HCT116 (cell line): ENCODE measurements at regions not wholly inside any gene's neighbourhood (a gene's known extent, or its start where the extent isn't known, plus 50 kb on each side); places are given as distances from the start of the nearest gene placed in this dataset.

Experiments used
- ATAC-seq: fragments of 200-7000 bp; cut with Tn5 transposase; 2 replicates; pipeline ENCODE4 v1.9.1; 2020; ENCODE audit warnings: mild to moderate bottlenecking, moderate library complexity
- BruUV-seq: library from RNA; stranded (reverse); fragments of 400-500 nt; replicated peaks from 2 replicates; lab custom pipeline; 2021; lab: Mats Ljungman, UMichigan
- CTCF ChIA-PET: fragments of 300-600 bp; sonication (Branson Sonifier 250); formaldehyde crosslinking; loops from one replicate; lab custom pipeline; 2021; ENCODE audit warnings: antibody characterized with exemption; lab: Charles Lee
- POLR2A ChIA-PET: fragments of 300-600, 350-600 bp; sonication (Branson Sonifier 250); formaldehyde crosslinking; loops from one replicate; lab custom pipeline; 2021; ENCODE audit warnings: antibody characterized with exemption; lab: Charles Lee
- RAD21 ChIA-PET, 2 experiments: fragments of 300-600 bp; sonication (Branson Sonifier 250); formaldehyde crosslinking; loops; one replicate each; lab custom pipeline; 2023; ENCODE audit warnings: low total read pairs in 2 of 2; ENCODE audit not compliant: uncharacterized antibody in 2 of 2, unreplicated experiment in 2 of 2, low non-redundant PET in 1 of 2; lab: Charles Lee
- DNase-seq: peaks from one replicate; pipeline ENCODE4 v3.0.0-alpha.2; 2010; ENCODE audit warnings: low read depth, low spot score
- H2AFZ ChIP-seq: fragments of 200-600 bp; shearing (Covaris generic), sonication (generic); 2 replicates; pipeline ENCODE4 v1.6.1; 2017; ENCODE audit warnings: low read depth, mixed run types, mixed read lengths, antibody characterized with exemption, low read length; ENCODE audit not compliant: poor library complexity, severe bottlenecking
- H3K27ac ChIP-seq: 2 replicates; pipeline ENCODE4 v1.5.1; 2012; ENCODE audit warnings: low read depth, low read length
- H3K27me3 ChIP-seq: fragments of 200-600 bp; sonication (generic); 2 replicates; pipeline ENCODE4 v1.6.1; 2016; ENCODE audit warnings: mixed run types, low read length, mixed read lengths; ENCODE audit not compliant: insufficient read depth
- H3K36me3 ChIP-seq, 2 experiments: fragments of 200-500 bp in 1 of 2; fragments of 200-600 bp in 1 of 2; sonication (Bioruptor generic) in 1 of 2; sonication (generic) in 1 of 2; 2 replicates each; pipeline versions ENCODE4 v1.5.1 to v1.6.1; 2014 to 2016; ENCODE audit warnings: low read length in 2 of 2, inconsistent platforms in 1 of 2, mixed read lengths in 1 of 2, mixed run types in 1 of 2; ENCODE audit not compliant: insufficient read depth in 2 of 2, control insufficient read depth in 1 of 2
- H3K4me1 ChIP-seq, 2 experiments: fragments of 200-600 bp in 1 of 2; sonication (generic) in 1 of 2; 2 replicates each; pipeline versions ENCODE4 v1.5.1 to v1.6.1; 2012 to 2017; ENCODE audit warnings: low read length in 2 of 2, inconsistent platforms in 1 of 2, mild to moderate bottlenecking in 1 of 2, mixed read lengths in 1 of 2, mixed run types in 1 of 2, moderate library complexity in 1 of 2; ENCODE audit not compliant: insufficient read depth in 2 of 2, control insufficient read depth in 1 of 2
- H3K4me2 ChIP-seq: fragments of 200-600 bp; sonication (generic); 2 replicates; pipeline ENCODE4 v1.6.1; 2017; ENCODE audit warnings: mixed run types, low read length, mixed read lengths
- H3K4me3 ChIP-seq, 2 experiments: fragments of 200-600 bp in 1 of 2; sonication (generic) in 1 of 2; replicated peaks in 1 of 2; 2 replicates each; pipeline ENCODE4 v1.5.1; 2011 to 2016; ENCODE audit warnings: low read length in 2 of 2, control low read depth in 1 of 2, low read depth in 1 of 2, mild to moderate bottlenecking in 1 of 2, mixed read lengths in 1 of 2, mixed run types in 1 of 2
- H3K79me2 ChIP-seq: fragments of 200-600 bp; sonication (generic); 2 replicates; pipeline ENCODE4 v1.6.1; 2017; ENCODE audit warnings: mild to moderate bottlenecking, mixed run types, low read length, moderate library complexity, mixed read lengths; ENCODE audit not compliant: insufficient read depth
- H3K9ac ChIP-seq: fragments of 200-600 bp; sonication (generic); 2 replicates; pipeline ENCODE4 v1.6.1; 2016; ENCODE audit warnings: low read length, mixed read lengths
- H3K9me2 ChIP-seq: fragments of 200-600 bp; sonication (generic), shearing (Covaris generic); 2 replicates; pipeline ENCODE4 v1.6.1; 2017; ENCODE audit warnings: mixed run types, mild to moderate bottlenecking, moderate library complexity; ENCODE audit not compliant: insufficient read depth
- H3K9me3 ChIP-seq, 2 experiments: fragments of 200-500 bp in 1 of 2; fragments of 200-600 bp in 1 of 2; sonication (Bioruptor generic) in 1 of 2; sonication (generic) in 1 of 2; 2 replicates each; pipeline ENCODE4 v1.6.1; 2014 to 2017; ENCODE audit warnings: low read length in 2 of 2, mixed read lengths in 2 of 2, inconsistent platforms in 1 of 2, low read depth in 1 of 2, mild to moderate bottlenecking in 1 of 2, mixed run types in 1 of 2, moderate library complexity in 1 of 2; ENCODE audit not compliant: control insufficient read depth in 1 of 2, insufficient read depth in 1 of 2
- H4K20me1 ChIP-seq: fragments of 200-600 bp; sonication (generic), shearing (Covaris generic); 2 replicates; pipeline ENCODE4 v1.6.1; 2017; ENCODE audit warnings: mixed run types, mild to moderate bottlenecking, moderate library complexity; ENCODE audit not compliant: insufficient read depth
- CBX3 ChIP-seq: IDR thresholded peaks from 2 replicates; pipeline ENCODE4 v1.6.1; 2012; ENCODE audit warnings: low read depth
- EZH2 ChIP-seq: fragments of 200-600 bp; sonication (generic); IDR thresholded peaks from 2 replicates; pipeline ENCODE4 v1.6.1; 2017; ENCODE audit warnings: antibody characterized with exemption, mixed run types
- EZH2phosphoT487 ChIP-seq: fragments of 200-600 bp; IDR thresholded peaks from 2 replicates; pipeline ENCODE4 v1.6.1; 2018; ENCODE audit warnings: antibody characterized with exemption, borderline replicate concordance
- FOSL1 ChIP-seq: IDR thresholded peaks from 2 replicates; pipeline ENCODE4 v1.6.1; 2012; ENCODE audit warnings: low read depth
- JUND ChIP-seq: IDR thresholded peaks from 2 replicates; pipeline ENCODE4 v1.6.1; 2012
- REST ChIP-seq: IDR thresholded peaks from 2 replicates; pipeline ENCODE4 v1.6.1; 2012; ENCODE audit warnings: low read depth
- SP1 ChIP-seq: IDR thresholded peaks from 2 replicates; pipeline ENCODE4 v1.6.1; 2012; ENCODE audit warnings: low read depth
- ZFX ChIP-seq: fragments of 450-650 bp; IDR thresholded peaks from 2 replicates; pipeline ENCODE4 v1.6.1; 2017
- intact Hi-C: fragments of 100-400 bp; cut with micrococcal nuclease; formaldehyde crosslinking; loops from 2 replicates; pipeline ENCODE4 v1.10.0; 2022

GRCh38 chr14:99038431-99038820, 233.6 kb downstream of the BCL11B start:
- Histone ChIP-seq H3K9me2 (no peaks in the 10 kb centered on the region), H3K9me3 (no peaks in the 10 kb centered on the region), H3K27ac (no peak overlapping the region), H3K36me3 (no peaks in the 10 kb centered on the region), H2AFZ (no peak overlapping the region), H3K79me2 (no peaks in the 10 kb centered on the region), H3K4me3 (no peak overlapping the region), H4K20me1 (no peaks in the 10 kb centered on the region), H3K4me1 (peaks cover 10 to 13% of the 10 kb centered on the region in 2 experiments)
- intact Hi-C loops = loop anchor here (5.0 kb wide), 1 partner anchor 234 kb away; the partner anchor contains the start of gene BCL11B
- ATAC-seq (no peak), DNase-seq (no peak)
- ChIA-PET RAD21 (no interaction called here), CTCF (interaction anchor here (1.0 kb wide), 1 partner anchor 180 kb away, joined by 3 read pairs; no protein-coding TSS in a partner anchor)
- TF ChIP-seq REST = no peak
- no peak for TF ChIP-seq SP1
- TF ChIP-seq, all 23 proteins: peak for 0
- no peak overlapping the region for H3K9ac ChIP-seq
- no peaks in the 10 kb centered on the region for H3K27me3 ChIP-seq
- POLR2A ChIA-PET = no interaction called here
- H3K4me2 ChIP-seq = no peak overlapping the region
- no TSS peak for BruUV-seq

- H3K9ac ChIP-seq = no peak overlapping the region
- H3K4me1 ChIP-seq = peaks cover 10 to 13% of the 10 kb centered on the region in 2 experiments
- H3K4me3 ChIP-seq = no peak overlapping the region
- no peaks in the 10 kb centered on the region for H3K9me3 ChIP-seq
- no peaks in the 10 kb centered on the region for H3K27me3 ChIP-seq
- H3K79me2 ChIP-seq = no peaks in the 10 kb centered on the region
- H2AFZ ChIP-seq = no peak overlapping the region
- TF ChIP-seq ZFX (no peak), EZH2 (no peak), FOSL1 (no peak), JUND (no peak), EZH2phosphoT487 (no peak), CBX3 (no peak)
- intact Hi-C loops = loop anchor here (5.0 kb wide), 1 partner anchor 233 kb away; the partner anchor contains the start of gene BCL11B
- no peaks in the 10 kb centered on the region for H4K20me1 ChIP-seq
- H3K9me2 ChIP-seq = no peaks in the 10 kb centered on the region
- ChIA-PET POLR2A (no interaction called here), RAD21 (no interaction called here), CTCF (no interaction called here)
- H3K27ac ChIP-seq = no peak overlapping the region
- H3K4me2 ChIP-seq = no peak overlapping the region
- DNase-seq = no peak
- no peak for ATAC-seq
- no peaks in the 10 kb centered on the region for H3K36me3 ChIP-seq
- no TSS peak for BruUV-seq
Observed at GRCh38 chr14:99039331-99040041, 232.5 kb downstream of the BCL11B start.
